Prostate gland (tissue), 2 donors: ENCODE measurements at regions not wholly inside any gene's neighbourhood (a gene's known extent, or its start where the extent isn't known, plus 50 kb on each side); places are given as distances from the start of the nearest gene placed in this dataset.

Experiments
- POLR2A ChIP-seq: fragments of 450-650 bp; IDR thresholded peaks from one replicate; pipeline ENCODE4 v1.6.1; 2016; ENCODE audit warnings: antibody characterized with exemption, mild to moderate bottlenecking
- POLR2AphosphoS5 ChIP-seq: sonication (generic); formaldehyde crosslinking; IDR thresholded peaks from one replicate; pipeline ENCODE4 v1.6.1; 2017; ENCODE audit warnings: antibody characterized with exemption
- TF ChIP-seq, protein P1 (sequence below), 4 experiments: fragments of 200-600 bp in 2 of 4; fragments of 450-650 bp in 2 of 4; sonication (generic) in 2 of 4; IDR thresholded peaks; 1 replicate in 3 of 4; 2 replicates in 1 of 4; pipeline ENCODE4 v1.5.1; 2016 to 2019; ENCODE audit warnings: antibody characterized with exemption in 4 of 4, mild to moderate bottlenecking in 2 of 4, moderate library complexity in 2 of 4

DNA sequence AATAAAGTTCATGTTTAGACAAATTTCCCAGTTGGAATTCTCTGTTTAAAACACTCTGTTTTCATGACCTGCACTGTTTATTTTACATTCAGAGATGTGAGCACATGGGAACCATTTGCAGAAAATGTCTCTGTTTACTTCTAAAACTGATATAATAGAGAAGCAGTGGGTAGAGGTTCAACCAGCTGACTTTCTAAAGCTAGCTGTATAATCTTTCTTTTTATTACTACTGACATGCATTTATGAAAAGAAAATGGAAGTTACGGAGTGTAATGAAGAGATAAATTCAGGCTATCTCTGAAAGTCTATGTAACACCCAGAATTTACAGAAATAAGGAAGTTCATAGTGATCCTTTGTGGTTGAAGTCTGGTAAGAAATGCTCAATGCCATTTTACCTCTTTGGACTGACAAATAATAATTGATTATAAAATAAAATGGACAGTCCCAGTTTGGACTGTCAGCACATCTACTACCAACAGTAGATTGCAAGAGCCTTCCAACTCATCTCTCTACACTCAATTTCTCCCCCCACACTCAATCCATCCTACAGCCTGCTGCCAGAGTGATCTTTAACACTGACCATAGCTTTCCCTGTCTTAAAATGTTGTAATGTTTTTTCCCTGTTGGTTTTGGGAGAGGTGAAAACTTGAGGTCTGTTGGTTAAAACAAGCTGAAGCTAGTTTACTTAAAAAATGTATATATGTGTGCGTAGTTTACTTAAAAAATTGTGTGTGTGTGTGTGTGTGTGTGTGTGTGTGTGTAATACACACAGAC is 137.4 kb downstream of the AEBP2 start:
- TF ChIP-seq POLR2AphosphoS5 (no peak), POLR2A (no peak)
- TF ChIP-seq, protein P1, sequence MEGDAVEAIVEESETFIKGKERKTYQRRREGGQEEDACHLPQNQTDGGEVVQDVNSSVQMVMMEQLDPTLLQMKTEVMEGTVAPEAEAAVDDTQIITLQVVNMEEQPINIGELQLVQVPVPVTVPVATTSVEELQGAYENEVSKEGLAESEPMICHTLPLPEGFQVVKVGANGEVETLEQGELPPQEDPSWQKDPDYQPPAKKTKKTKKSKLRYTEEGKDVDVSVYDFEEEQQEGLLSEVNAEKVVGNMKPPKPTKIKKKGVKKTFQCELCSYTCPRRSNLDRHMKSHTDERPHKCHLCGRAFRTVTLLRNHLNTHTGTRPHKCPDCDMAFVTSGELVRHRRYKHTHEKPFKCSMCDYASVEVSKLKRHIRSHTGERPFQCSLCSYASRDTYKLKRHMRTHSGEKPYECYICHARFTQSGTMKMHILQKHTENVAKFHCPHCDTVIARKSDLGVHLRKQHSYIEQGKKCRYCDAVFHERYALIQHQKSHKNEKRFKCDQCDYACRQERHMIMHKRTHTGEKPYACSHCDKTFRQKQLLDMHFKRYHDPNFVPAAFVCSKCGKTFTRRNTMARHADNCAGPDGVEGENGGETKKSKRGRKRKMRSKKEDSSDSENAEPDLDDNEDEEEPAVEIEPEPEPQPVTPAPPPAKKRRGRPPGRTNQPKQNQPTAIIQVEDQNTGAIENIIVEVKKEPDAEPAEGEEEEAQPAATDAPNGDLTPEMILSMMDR (IDR thresholded peaks at IDR 0.05) = no peak
